HG02610 (cell line): ENCODE measurements at regions not wholly inside any gene's neighbourhood (a gene's known extent, or its start where the extent isn't known, plus 50 kb on each side); places are given as distances from the start of the nearest gene placed in this dataset.

Experiments used
- ATAC-seq: cut with Tn5 transposase; IDR thresholded peaks from one replicate; pipeline ENCODE4 v1.9.1; 2021; ENCODE audit warnings: mild to moderate bottlenecking, moderate library complexity; ENCODE audit not compliant: unreplicated experiment

GRCh38 chr18:22034276-22034675, 135.1 kb upstream of the GATA6 start:
- no peak for ATAC-seq

GRCh38 chr18:22040533-22040932, 128.9 kb upstream of the GATA6 start:
- ATAC-seq, result no peak

- ATAC-seq, result no peak
Observed at GRCh38 chr18:22043837-22044236, 125.6 kb upstream of the GATA6 start.

GRCh38 chr18:22044474-22045220, 124.7 kb upstream of the GATA6 start:
- no peak for ATAC-seq

GRCh38 chr18:22045221-22045918, 124.0 kb upstream of the GATA6 start:
- no peak for ATAC-seq

- no peak for ATAC-seq
Observed at GRCh38 chr18:22046473-22046872, 122.9 kb upstream of the GATA6 start.

GRCh38 chr18:22047485-22047884, 121.9 kb upstream of the GATA6 start:
- no peak for ATAC-seq

GRCh38 chr18:22048221-22048620, 121.2 kb upstream of the GATA6 start:
- ATAC-seq, result no peak

- no peak for ATAC-seq
Observed at GRCh38 chr18:22048932-22049615, 120.3 kb upstream of the GATA6 start.

- no peak for ATAC-seq
Observed at GRCh38 chr18:22052405-22053105, 116.8 kb upstream of the GATA6 start.

- no peak for ATAC-seq
Observed at GRCh38 chr18:22055466-22056238, 113.7 kb upstream of the GATA6 start.

GRCh38 chr18:22056950-22057349, 112.4 kb upstream of the GATA6 start:
- no peak for ATAC-seq

- no peak for ATAC-seq
Observed at GRCh38 chr18:22057908-22058527, 111.4 kb upstream of the GATA6 start.

- ATAC-seq, result no peak
Observed at GRCh38 chr18:22060361-22060760, 109.0 kb upstream of the GATA6 start.

- ATAC-seq, result no peak
Observed at GRCh38 chr18:22063102-22063501, 106.3 kb upstream of the GATA6 start.

GRCh38 chr18:22063672-22064071, 105.7 kb upstream of the GATA6 start:
- ATAC-seq, result no peak

GRCh38 chr18:22064581-22064980, 104.8 kb upstream of the GATA6 start:
- no peak for ATAC-seq

- ATAC-seq, result no peak
Observed at GRCh38 chr18:22065311-22065710, 104.1 kb upstream of the GATA6 start.

GRCh38 chr18:22066083-22066485, 103.3 kb upstream of the GATA6 start:
- no peak for ATAC-seq

- ATAC-seq, result no peak
Observed at GRCh38 chr18:22067109-22067508, 102.3 kb upstream of the GATA6 start.
